Brain pericyte (primary cell): ENCODE measurements at regions not wholly inside any gene's neighbourhood (a gene's known extent, or its start where the extent isn't known, plus 50 kb on each side); places are given as distances from the start of the nearest gene placed in this dataset.

Experiments
- DNase-seq: peaks from one replicate; pipeline ENCODE4 v3.0.0-alpha.2; 2012; ENCODE audit warnings: low read depth, low spot score

- DNase-seq, result no peak
Observed at GRCh38 chr1:56074007-56074651, 505.2 kb downstream of the PLPP3 start.

- DNase-seq, result no peak
Observed at GRCh38 chr1:56073614-56074006, 505.8 kb downstream of the PLPP3 start.

- DNase-seq, result no peak
Observed at GRCh38 chr1:56073206-56073605, 506.2 kb downstream of the PLPP3 start.

DNA sequence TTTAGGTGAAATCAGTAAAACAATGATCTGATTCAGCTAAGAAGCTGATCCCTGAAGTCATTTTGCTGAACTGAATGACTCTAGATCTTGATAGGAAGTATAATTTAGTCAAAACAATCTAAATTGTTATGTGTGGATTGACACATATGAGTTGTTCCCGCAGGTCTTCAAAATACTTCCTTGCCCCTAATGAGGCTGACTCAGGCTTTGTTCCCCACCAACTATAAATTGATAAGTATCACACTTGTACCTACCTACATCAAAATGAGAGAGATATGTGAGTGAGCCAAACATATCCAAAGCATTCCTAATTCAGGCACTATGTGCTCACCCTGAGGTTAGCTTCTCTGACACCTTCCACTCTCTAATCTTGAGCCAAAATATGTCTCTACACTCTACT lies 507.1 kb downstream of the PLPP3 start:
- DNase-seq, result no peak

DNA sequence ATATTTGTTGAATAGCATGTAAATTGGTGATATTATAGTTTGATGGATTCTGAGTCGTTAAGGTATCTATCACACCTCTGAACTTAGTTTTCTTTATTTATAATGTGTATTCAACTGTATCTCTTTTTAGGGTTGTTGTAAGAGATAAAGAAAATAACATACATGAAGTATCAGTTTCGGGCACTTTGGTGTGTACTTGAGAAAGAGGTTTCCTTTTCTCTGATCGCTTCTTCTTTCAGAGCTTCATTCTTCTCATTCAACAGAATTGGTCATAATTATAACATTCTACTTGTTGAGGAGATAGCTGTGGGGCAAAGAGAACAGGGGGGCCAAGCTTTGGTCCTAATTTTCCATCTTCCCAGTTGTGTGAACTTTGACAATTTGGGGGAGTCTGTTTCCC lies 508.0 kb downstream of the PLPP3 start:
- DNase-seq, result no peak

GRCh38 chr1:56070601-56071000 lies 508.8 kb downstream of the PLPP3 start:
- DNase-seq, result peak; percentile 65

DNA sequence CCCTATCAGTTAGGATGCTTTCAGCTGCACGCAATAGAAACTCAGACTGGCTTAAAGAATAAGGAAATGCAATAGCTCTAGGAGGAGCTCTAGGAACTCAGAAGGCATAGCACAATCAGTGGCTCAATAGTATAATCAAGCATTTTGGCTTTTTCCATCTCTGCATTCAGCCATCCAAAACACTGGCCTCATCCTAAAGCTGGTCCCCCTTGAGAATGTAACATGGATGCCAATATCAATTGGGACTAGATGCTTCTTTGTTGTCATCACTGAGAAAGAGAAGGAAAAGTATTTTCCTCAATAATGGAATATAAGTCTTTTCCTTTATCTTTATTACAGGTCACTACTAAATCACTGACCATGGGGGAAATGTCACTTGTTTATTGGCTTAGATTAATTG lies 509.5 kb downstream of the PLPP3 start:
- DNase-seq, result no peak

DNA sequence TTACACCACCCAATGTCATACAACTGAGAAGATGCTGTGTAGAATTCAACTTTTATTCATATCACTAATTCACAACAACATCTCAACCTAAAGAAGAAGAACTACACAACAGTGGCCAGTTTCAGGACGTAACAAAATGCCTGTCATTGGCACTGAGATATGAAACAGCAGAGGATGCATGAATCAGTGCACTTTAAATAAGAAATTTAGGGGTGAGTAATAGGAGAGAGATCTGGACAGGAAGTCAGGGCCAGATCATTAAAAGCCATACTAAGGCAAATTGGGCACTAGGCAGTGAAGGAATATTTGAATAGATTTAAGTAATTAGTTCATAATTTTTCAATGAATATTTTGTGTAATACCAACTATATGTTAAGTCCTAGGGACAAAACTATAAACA lies 510.5 kb downstream of the PLPP3 start:
- DNase-seq, result no peak

- DNase-seq, result peak; percentile 48
Observed at GRCh38 chr1:56068210-56068609, 511.2 kb downstream of the PLPP3 start.

DNA sequence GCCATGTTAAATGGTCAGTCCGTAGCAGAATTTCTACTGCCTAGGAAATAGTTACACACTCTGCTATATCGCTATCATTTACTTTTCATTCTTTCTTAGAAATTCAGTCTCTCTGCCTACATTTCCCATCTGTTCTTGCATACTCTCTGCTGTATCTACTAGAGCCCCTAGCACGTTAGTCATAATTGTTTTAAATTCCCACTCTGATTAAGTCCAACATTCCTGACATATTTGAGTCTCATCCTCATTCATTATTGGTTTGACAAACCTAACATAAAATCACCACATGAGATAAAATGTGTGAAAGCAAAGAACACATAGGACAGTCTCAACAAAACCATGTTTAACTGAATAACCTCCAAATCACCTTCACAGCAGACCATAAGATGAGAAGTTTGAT lies 513.6 kb downstream of the PLPP3 start:
- DNase-seq, result no peak

GRCh38 chr1:56064705-56065104 lies 514.7 kb downstream of the PLPP3 start:
- DNase-seq, result no peak

GRCh38 chr1:56063461-56063860 lies 515.9 kb downstream of the PLPP3 start:
- DNase-seq, result no peak

GRCh38 chr1:56062625-56063024 lies 516.7 kb downstream of the PLPP3 start:
- no peak for DNase-seq

- DNase-seq, result no peak
Observed at GRCh38 chr1:56061824-56062223, 517.5 kb downstream of the PLPP3 start.

GRCh38 chr1:56060906-56061305 lies 518.5 kb downstream of the PLPP3 start:
- DNase-seq, result peak; percentile 49

- no peak for DNase-seq
Observed at GRCh38 chr1:56057466-56058405, 521.6 kb downstream of the PLPP3 start.

- DNase-seq, result no peak
Observed at GRCh38 chr1:56056438-56057287, 522.7 kb downstream of the PLPP3 start.

DNA sequence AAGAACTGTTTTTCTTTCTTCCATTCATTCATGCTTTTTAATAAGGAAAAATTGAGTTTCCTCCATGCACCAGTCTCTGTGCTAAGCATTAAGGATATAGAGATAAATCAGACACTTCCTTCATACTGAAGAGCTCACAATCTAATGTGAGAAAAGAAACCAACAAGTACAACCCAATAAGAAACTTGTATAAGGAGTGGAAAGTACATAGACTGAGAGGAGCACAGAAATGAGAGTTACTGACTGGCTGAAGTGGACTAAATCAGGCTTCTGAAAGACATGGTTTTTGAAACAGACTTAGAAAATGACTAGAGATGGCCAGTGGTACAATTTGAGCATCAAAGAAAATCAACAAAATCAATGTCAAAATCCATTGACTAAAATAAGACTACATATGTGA lies 524.4 kb downstream of the PLPP3 start:
- no peak for DNase-seq

- no peak for DNase-seq
Observed at GRCh38 chr1:56052041-56052440, 527.3 kb downstream of the PLPP3 start.

GRCh38 chr1:56050911-56051310 lies 528.5 kb downstream of the PLPP3 start:
- no peak for DNase-seq

GRCh38 chr1:56045477-56045876 lies 533.9 kb downstream of the PLPP3 start:
- DNase-seq, result no peak

- no peak for DNase-seq
Observed at GRCh38 chr1:56045062-56045461, 534.3 kb downstream of the PLPP3 start.
